ENCODE measurements at regions not wholly inside any gene's neighbourhood (a gene's known extent, or its start where the extent isn't known, plus 50 kb on each side); places are given as distances from the start of the nearest gene placed in this dataset.

GRCh38 chr19:30775956-30776355 is 403.8 kb downstream of the ZNF536 start:
- DNase-seq: no peak

GRCh38 chr19:30774252-30774766 is 402.1 kb downstream of the ZNF536 start:
- no peak for DNase-seq

- DNase-seq: no peak
These were observed 390.5 kb downstream of the ZNF536 start for GRCh38 chr19:30762651-30763050.

GRCh38 chr19:30760014-30760413 is 387.8 kb downstream of the ZNF536 start:
- no peak for DNase-seq

- no peak for DNase-seq
These were observed 385.8 kb downstream of the ZNF536 start for GRCh38 chr19:30757837-30758617.

GRCh38 chr19:30757104-30757836 is 385.1 kb downstream of the ZNF536 start:
- no peak for DNase-seq

- DNase-seq: no peak
These were observed 383.4 kb downstream of the ZNF536 start for GRCh38 chr19:30755581-30755980.

GRCh38 chr19:30754162-30754561 is 382.0 kb downstream of the ZNF536 start:
- no peak for DNase-seq

- DNase-seq: no peak
These were observed 380.7 kb downstream of the ZNF536 start for GRCh38 chr19:30752876-30753275.

GRCh38 chr19:30752201-30752600 is 380.0 kb downstream of the ZNF536 start:
- DNase-seq: no peak

GRCh38 chr19:30745476-30745985 is 373.3 kb downstream of the ZNF536 start:
- DNase-seq: no peak

- DNase-seq: no peak
These were observed 372.7 kb downstream of the ZNF536 start for GRCh38 chr19:30744741-30745475.

- DNase-seq: no peak
These were observed 371.5 kb downstream of the ZNF536 start for GRCh38 chr19:30743702-30744101.

- no peak for DNase-seq
These were observed 370.8 kb downstream of the ZNF536 start for GRCh38 chr19:30743011-30743410.

- DNase-seq: no peak
These were observed 370.3 kb downstream of the ZNF536 start for GRCh38 chr19:30742406-30742938.

GRCh38 chr19:30741566-30741965 is 369.4 kb downstream of the ZNF536 start:
- DNase-seq: no peak

GRCh38 chr19:30739394-30739793 is 367.2 kb downstream of the ZNF536 start:
- no peak for DNase-seq

- DNase-seq: no peak
These were observed 365.9 kb downstream of the ZNF536 start for GRCh38 chr19:30738047-30738446.

GRCh38 chr19:30734669-30735068 is 362.5 kb downstream of the ZNF536 start:
- DNase-seq: no peak

GRCh38 chr19:30733826-30734550 is 361.8 kb downstream of the ZNF536 start:
- DNase-seq: no peak

- no peak for DNase-seq
These were observed 359.4 kb downstream of the ZNF536 start for GRCh38 chr19:30731591-30731990.

- no peak for DNase-seq
These were observed 357.3 kb downstream of the ZNF536 start for GRCh38 chr19:30729451-30729850.

All from NCI-H1105 treated with DMSO at 0.1 percent for 48 hours (cell line).